NCI-H1694 treated with DMSO at 0.1 percent for 48 hours (cell line): ENCODE measurements at regions not wholly inside any gene's neighbourhood (a gene's known extent, or its start where the extent isn't known, plus 50 kb on each side); places are given as distances from the start of the nearest gene placed in this dataset.
"Not testable (repeated sequence)": the region's sequence is repeated elsewhere in the genome, so short reads cannot be mapped to it uniquely, and the experiment has no call there.

Source experiments
- DNase-seq: peaks from one replicate; lab custom pipeline; 2025; lab: John Stamatoyannopoulos, UW

DNA sequence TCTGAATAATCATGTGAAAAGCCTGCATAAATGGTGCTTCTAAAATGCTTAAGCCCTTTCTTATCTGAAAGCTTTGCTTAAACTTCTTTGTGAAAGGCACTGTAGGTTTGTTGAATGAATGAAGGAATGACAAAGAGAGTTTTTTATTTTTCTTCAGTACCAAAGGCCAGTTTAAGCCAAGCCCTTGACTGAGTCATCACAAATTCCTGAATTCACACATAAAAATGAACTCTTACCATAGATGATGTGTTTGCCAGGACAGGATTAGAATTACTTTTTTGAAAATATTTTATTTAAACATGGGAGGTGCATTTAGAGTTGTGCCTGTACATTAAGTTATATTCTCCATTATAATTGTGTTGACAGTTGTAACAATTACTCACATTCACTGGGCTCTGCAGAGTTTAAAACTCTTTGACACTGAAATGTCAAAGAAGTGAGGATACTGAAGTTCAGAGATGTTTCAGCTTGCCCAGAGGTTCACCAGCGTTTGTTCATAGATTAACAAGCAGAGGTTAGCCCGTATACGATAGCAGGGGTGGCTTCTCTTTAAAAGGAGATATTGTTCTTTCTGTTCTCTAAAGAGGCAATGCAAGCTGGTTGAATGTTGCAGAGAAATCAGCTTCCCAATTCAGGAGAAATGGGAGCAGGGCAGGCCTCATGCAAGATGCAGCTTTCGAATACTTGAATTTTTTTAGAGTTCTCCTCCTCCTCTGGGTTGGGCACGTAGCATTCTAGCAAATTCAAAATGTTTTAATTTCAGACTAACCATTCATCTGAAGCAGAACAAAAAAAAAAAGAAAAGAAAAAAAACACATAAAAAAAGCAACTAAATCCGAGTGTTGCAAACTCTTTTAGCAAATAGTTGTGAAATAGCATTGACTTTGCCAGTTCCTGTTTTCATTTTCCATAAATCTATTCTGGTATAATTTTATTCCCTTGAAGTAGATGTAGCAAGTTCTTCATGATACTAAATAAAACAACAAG lies 358.7 kb upstream of the KLF4 start:
- no peak for DNase-seq

DNA sequence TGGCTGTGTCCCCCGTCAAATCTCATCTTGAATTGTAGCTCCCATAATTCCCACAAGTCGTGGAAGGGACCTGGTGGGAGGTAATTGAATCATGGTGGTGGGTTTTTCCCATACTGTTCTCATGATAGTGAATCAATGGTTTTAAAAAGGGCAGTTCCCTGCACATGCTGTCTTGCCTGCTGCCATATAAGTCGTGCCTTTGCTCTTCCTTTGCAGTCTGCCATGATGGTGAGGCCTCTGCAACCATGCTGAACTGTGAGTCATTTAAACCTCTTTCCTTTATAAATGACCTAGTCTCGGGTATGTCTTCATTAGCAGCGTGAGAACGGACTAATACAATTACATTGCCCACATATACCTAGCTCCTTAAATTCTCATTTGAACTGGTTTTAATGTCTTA lies 353.0 kb upstream of the KLF4 start:
- no peak for DNase-seq

DNA sequence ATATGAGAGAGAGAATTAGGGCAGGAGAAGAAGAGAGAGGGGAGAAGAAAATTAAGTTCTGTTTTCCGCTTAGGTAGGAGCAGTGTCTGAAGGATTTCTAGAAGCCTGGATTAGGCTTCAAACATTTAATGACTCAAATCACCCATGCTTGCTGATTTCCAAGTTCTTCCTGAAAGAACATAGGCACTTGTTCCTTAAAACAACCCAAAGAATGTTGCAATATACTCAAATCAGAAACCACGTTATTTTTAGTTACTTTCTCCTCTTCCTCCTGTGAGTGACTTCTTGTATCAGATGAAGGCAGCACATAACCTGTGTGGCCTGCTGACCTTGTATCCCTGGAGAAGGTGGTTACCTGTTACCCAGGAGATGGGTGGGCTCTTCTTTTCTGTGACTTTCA lies 351.5 kb upstream of the KLF4 start:
- DNase-seq, result no peak

DNA sequence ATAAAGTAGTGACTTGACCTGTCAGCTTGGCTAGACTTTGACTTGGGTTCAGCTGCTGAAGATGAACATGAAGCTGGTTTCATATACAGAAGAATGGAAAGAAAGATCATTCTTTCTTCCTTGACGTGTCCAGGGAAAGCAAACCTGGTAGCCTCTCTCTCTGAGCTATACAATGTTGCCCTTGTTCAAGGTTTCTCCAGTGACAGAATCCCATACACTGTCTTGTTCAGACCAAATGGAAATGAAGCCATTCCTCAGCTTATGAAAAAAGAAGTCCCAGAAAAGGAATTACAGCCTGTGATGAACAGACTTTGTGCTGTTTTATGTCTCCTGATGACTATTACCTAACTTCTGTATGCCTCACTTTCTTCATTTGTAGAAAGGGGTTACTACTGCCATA lies 349.8 kb upstream of the KLF4 start:
- DNase-seq, result no peak

DNA sequence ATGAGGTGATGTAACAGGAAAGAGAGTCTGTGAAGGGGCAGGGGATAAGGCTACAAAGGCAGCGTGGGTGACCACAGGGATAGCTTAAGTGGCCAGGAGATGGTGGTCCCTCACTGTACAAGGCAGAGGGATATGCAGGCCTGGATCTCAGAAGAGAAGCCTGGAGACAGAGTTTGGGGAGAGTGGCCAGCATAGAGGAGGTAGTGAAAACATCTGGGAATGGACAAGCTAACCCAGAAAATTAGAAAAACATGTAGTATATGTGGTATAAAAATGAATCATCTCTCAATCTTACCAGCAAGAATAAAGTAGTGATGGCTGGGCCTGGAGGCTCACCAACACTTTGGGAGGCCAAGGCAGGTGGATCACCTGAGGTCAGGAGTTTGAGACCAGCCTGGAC lies 349.2 kb upstream of the KLF4 start:
- DNase-seq, result no peak

DNA sequence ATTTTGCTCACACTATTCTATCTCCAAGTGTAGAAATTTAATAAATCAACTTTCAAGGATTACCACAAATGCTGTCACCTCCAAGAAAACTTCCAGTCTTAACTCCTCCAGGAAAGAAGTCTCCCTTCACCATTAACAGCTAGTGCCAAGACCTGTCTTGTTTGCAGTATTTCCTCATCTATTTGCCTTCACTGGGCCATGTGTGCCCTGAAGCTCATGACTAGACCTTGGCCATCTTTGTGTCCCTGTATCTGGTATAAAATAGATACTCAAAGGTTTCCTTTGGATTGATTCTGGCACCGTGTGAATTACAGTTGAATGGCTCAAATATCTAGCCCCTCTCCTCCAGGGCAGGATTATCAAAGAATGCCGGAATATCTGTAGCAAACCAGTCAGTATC lies 346.7 kb upstream of the KLF4 start:
- no peak for DNase-seq

DNA sequence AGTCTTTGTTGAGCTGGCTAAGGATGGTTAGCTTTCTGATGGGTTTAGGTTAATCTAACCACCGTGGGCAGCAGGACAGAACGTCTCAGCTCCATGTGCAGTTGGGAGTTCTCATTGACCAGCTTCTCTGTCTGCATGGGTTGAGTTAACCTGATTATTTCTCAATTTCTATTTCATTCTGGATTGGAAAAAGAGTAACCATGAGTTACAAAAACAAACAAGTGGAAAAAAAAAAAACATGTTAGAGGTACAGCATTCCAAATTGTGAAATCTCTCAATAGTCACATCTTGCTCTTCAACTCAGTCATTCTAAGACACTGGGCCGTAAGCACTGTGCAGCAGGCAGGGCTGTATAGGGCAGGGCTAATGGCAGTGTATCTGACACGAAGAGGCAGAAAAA lies 343.7 kb upstream of the KLF4 start:
- DNase-seq, result no peak

DNA sequence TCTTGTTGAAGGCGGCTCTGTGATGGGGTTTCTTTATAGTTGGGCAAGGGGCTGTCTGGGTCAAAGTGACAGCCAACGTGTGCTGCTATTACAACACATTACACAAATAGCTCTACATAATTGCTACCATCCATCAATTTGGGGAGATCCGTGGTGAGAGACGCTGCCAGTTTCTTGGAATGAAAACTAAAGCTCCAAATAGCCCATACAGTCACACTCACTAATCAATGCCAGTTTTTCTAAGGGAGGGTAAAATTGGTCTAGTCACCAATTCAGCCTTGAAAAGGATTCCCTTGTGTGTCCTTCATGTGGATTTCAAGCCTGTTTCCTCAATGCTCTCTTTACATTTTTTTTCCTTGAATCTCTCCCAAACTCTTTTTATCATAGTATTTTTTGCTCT lies 343.3 kb upstream of the KLF4 start:
- DNase-seq, result no peak

DNA sequence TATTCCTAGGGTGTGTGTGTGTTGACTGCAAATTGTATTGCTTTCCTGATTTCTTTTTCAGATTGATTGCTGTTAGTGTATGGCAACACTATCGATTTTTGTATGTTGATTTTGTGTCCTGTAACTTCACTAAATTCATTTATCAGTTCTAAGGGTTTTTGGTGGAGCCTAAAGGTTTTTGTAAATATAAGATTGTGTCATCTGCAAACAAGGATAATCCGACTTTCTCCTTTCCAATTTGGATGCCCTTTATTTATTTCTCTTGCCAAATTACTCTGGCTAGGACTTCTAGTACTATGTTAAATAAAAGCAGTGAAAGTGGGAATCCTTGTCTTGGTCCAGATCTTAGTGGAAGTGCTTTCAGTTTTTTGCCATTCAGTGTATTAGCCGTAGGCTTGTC lies 340.9 kb upstream of the KLF4 start:
- no peak for DNase-seq

DNA sequence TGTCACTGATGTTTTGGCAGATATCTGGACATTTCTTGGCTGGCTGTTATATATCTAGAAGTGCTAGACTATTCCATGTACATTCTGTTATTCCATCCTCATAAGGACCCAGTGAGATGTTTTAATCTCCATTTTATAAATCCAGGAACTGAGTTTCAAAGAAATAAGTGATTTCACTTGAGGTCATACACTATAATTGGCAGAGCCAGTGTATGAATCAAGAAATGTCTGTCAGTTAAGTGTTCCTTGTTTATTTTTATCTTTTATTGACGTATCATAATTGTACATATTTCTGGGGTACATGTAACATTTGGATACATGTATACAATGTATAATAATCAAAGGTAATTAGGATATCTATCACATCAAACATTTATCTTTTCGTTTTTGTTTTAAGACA lies 338.3 kb upstream of the KLF4 start:
- no peak for DNase-seq

DNA sequence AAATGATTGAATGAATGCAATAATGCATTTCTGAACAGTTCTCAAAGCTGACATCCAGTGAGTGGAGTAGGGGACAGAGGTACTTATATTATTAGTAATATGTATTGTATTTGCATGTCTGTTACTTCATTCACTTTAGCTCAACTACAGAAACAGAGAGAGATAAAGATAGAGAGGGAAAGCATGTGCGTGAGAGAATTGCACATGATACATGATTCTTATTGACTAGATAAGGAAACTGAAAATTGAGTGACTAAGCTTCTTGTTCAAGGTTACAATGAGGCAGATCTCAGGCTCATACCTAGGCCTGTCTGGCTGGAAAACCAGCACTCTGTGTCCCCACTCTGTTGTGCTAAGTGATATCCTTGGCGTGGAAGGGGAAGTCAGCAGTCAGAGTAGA lies 337.7 kb upstream of the KLF4 start:
- no peak for DNase-seq

DNA sequence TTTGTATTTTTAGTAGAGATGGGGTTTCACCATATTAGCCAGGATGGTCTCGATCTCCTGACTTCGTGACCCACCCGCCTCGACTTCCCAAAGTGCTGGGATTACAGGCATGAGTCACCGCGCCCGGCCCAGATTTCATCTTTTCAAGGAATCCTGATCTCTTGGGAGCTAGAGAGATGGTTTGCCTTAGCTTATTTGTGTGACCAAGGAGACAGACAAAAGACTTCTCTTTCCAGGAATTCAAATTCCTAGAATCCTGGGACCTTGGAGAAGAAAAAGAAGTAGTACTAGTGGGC lies 337.1 kb upstream of the KLF4 start:
- not testable (repeated sequence) for DNase-seq

DNA sequence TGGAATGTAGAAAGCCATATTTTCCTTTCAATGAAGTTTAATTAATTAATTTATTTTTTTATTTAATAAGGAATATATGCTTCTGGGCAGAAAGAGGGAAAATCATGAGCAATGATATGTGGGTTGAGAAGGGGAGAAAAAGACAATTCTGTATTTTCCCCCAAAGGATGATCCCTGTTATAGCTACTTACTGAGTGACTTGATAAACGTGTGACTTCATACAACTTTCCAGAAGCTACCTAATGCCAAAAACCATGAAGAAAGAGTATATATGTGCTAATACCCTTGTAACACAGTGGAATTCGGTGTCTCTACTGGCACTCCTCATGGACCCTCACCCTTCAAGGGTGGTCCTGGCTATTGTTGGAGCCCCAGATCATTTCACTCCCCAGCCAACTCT lies 335.0 kb upstream of the KLF4 start:
- no peak for DNase-seq

DNA sequence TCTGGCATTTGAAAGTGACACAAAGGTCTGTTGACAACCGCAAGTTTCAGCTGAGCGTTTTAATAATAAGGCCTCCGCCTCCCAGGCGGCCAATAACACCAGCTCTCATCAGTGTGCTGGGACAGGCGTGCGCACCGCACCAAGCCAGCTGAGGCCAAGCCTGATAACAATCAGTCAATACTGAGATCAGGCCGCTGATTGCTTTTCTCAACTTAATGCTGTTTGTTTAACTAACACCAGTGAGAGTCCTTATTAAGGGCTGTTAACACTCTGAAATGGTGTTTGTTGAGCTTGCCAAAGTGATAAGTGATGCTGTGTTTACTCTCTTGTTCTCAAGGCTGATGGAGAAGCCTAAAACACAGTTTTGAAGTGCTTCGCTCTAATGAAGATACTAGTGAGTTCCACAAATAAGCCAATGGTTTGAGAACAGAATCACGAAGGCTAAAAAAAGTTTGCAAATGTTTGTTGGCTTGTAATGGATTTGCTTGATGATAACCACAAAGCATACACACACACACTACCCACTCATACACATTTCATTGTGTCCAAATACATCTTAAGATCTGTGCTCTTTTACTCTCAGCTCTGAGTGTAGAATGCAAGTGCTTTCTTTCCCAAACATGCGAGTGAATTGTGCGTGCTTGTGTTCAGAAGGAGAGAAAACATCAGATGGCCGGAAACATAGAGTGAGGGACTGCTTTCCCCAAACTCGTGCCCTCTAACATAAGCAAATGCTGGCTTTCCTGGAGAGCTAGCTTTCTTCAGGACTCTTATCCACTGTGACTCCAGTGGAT lies 330.4 kb upstream of the KLF4 start:
- no peak for DNase-seq

DNA sequence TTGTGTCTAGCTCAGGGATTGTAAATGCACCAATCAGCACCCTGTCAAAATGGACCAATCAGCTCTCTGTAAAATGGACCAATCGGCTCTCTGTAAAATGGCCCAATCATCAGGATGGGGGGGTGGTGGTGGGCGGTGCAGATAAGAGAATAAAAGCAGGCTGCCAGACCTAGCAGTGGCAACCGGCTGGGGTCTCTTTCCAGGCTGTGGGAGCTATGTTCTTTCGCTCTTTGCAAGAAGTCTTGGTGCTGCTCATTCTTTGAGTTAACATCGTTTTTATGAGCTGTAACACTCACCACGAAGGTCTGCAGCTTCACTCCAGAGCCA lies 328.9 kb upstream of the KLF4 start:
- DNase-seq, result not testable (repeated sequence)

DNA sequence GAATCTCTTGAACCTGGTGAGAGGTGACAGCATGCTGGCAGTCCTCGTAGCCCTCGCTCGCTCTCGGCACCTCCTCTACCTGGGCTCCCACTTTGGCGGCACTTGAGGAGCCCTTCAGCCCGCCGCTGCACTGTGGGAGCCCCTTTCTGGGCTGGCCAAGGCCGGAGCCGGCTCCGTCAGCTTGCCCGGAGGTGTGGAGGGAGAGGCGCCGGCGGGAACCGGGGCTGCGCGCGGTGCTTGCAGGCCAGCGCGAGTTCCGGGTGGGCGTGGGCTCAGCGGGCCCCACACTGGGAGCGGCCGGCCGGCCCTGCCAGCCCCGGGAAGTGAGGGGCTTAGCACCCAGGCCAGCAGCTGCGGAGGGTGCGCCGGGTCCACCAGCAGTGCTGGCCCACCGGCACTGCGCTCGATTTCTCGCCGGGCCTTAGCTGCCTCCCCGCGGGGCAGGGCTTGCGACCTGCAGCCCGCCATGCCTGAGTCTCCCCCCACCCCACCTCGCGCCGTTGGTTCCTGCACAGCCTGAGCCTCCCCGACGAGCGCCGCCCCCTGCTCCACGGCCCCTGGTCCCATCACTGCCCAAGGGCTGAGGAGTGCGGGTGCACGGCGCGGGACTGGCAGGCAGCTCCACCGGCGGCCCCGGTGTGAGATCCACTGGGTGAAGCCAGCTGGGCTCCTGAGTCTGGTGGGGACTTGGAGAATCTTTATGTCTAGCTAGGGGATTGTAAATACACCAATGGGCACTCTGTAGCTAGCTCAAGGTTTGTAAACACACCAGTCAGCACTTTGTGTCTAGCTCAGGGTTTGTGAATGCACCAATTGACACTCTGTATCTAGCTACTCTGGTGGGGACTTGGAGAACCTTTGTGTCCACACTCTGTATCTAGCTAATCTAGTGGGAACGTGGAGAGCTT lies 328.3 kb upstream of the KLF4 start:
- not testable (repeated sequence) for DNase-seq

DNA sequence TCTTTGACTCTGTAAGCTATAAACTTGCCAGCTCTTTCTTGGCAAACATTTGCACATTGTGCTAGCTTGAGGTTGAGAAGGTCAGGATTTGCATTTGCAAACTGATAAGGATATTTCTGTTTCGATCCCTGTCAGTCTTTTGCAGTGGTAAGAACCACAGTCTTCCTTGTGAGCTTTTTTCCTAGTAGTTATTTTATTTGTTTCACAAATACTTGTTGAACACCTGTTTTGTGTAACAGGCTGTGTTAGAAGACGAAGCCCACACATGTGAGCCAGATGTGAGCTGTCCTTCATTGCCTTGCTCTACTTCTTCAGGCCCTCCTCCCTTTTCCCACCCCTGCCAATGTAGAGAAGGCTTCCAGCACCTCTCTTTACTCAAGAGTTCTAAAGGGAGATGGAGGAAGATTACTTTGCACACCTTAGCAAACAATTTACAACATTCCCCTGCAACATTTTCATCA lies 327.0 kb upstream of the KLF4 start:
- no peak for DNase-seq

DNA sequence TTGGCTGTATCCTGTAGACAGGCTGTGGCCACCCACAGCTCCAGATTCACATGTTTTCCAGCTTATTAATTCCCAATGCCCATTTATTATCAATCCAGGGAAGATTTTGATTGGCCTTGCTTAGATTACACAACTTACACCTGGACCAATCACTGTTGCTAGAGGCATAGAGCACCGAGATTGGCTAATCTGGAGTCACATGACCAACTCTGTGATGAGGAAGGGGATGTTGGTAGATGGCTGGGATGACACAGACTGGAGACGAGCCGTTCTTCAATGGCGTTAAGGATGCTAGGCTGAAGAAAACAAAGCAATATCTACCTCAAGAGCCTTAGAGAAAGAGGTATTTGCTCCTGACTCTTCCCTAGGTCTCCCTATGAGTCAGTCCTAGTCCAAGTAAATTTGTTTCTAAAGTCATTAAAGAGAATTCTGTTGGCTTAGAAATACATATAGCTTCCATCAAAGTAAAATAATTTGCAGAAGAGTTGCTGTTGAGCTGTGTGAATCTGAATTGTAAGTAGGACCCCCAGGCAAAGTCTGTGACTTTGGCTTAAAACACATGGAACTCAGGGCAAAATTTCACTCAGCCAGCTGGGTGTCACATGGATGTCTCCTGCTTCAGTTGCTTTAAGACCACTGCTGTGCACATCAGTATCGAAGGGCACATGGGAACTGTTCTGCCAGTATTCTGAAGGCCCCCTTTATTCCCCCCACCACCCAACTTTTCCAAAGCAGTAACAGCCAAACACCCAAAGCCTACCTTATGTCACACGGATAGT lies 326.4 kb upstream of the KLF4 start:
- DNase-seq, result no peak

DNA sequence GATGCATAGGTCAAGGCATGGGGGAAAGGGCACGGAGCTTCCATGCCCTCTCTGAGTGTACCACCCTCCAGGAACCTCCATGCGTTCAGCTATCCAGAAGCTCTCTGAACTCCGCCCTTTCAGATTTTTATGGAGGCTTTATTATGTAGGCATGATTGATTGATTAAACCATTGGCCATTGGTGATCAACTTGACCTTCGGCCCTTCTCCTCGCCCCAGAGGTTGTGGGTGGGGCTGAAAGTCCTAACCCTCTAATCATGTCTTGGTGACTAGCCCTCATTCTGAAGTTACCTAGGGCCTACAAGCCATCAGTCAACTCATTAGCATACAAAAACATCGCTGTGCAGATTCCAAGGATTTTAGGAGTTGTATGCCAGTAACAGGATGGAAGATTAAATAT lies 323.7 kb upstream of the KLF4 start:
- DNase-seq, result no peak

DNA sequence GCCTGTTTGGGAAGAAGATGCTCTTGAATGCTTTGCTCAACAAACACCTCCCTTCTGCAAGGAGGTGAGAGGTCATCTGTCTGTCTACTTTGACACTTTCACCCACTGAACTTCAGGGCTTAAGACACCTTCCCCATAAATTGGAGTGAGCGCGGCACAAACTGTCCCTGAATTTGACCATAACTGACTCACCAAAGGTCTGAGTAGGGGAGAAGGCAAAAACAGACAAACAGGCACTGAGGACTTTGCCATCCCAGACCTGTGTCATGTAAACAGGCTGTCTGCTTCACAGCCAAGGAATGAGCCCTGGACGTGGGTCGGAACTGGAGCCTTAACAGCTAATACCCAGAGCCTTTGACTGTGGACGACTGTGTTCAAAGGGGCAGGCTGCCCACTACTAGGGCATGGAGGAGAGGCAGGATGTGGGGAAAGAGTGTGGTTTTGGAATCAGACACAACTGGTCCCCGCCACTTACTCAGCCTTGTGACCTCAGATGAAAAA lies 320.9 kb upstream of the KLF4 start:
- DNase-seq, result no peak

DNA sequence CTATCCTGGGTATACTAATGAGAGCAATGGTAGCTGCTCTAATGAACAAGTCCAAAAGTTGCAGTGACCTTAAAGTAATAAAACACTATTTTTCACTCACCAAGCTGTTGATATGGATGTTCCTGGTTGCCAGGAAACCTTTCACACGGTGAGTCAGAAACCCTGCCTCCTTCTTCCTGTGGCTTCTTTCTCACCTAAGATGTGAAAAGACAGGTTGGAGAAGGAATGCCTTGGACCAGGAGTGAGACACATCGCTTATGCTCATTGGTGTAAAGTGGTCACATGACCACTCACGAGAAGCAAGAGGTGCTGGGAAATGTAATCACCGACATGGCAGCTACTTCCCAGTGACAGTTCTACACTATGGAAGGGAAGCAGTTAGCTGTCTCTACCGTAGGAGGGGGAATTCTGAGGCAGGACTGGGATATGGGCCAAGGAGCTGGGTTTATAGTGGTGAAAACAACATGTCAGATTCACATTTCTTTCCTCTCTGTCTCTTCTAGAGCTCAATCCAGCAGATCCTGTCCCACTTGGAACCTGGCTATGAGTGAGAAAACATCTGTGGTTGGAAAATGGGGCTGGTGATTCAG lies 320.4 kb upstream of the KLF4 start:
- no peak for DNase-seq
